Activated naive CD4-positive, alpha-beta T cell treated with Interleukin-2 at 50 U/mL for 16 hours (primary cell): ENCODE measurements at regions not wholly inside any gene's neighbourhood (a gene's known extent, or its start where the extent isn't known, plus 50 kb on each side); places are given as distances from the start of the nearest gene placed in this dataset.
"Not testable (repeated sequence)": the region's sequence is repeated elsewhere in the genome, so short reads cannot be mapped to it uniquely, and the experiment has no call there.

ENCODE experiments used
- DNase-seq: peaks from one replicate; pipeline ENCODE4 v3.0.0-alpha.2; 2020

GRCh38 chr2:173468266-173468793, 113.7 kb downstream of the CDCA7 start:
- no peak for DNase-seq

GRCh38 chr2:173472112-173472511, 117.4 kb downstream of the CDCA7 start:
- DNase-seq = no peak

GRCh38 chr2:173483137-173483536, 128.5 kb downstream of the CDCA7 start:
- no peak for DNase-seq

GRCh38 chr2:173488861-173489260, 134.2 kb downstream of the CDCA7 start:
- no peak for DNase-seq

- DNase-seq = no peak
These were observed 136.7 kb downstream of the CDCA7 start for GRCh38 chr2:173491418-173491817.

- DNase-seq = no peak
These were observed 139.2 kb downstream of the CDCA7 start for GRCh38 chr2:173493874-173494273.

- no peak for DNase-seq
These were observed 142.1 kb downstream of the CDCA7 start for GRCh38 chr2:173496746-173497145.

- no peak for DNase-seq
These were observed 146.3 kb downstream of the CDCA7 start for GRCh38 chr2:173500953-173501352.

GRCh38 chr2:173502296-173502695, 147.6 kb downstream of the CDCA7 start:
- no peak for DNase-seq

- no peak for DNase-seq
These were observed 156.7 kb downstream of the CDCA7 start for GRCh38 chr2:173511357-173511756.

GRCh38 chr2:173511942-173512341, 157.3 kb downstream of the CDCA7 start:
- no peak for DNase-seq

GRCh38 chr2:173513107-173513727, 158.5 kb downstream of the CDCA7 start:
- DNase-seq = no peak

GRCh38 chr2:173520918-173521317, 166.2 kb downstream of the CDCA7 start:
- no peak for DNase-seq

GRCh38 chr2:173521450-173522192, 166.9 kb downstream of the CDCA7 start:
- DNase-seq = no peak

GRCh38 chr2:173523497-173523896, 168.8 kb downstream of the CDCA7 start:
- DNase-seq = no peak

GRCh38 chr2:173524256-173524955, 169.7 kb downstream of the CDCA7 start:
- DNase-seq = no peak

GRCh38 chr2:173532732-173533531, 178.3 kb downstream of the CDCA7 start:
- not testable (repeated sequence) for DNase-seq

- no peak for DNase-seq
These were observed 183.0 kb downstream of the CDCA7 start for GRCh38 chr2:173537694-173538093.

- DNase-seq = no peak
These were observed 184.9 kb downstream of the CDCA7 start for GRCh38 chr2:173539615-173540014.

- no peak for DNase-seq
These were observed 190.1 kb downstream of the CDCA7 start for GRCh38 chr2:173544641-173545363.

- DNase-seq = no peak
These were observed 190.7 kb downstream of the CDCA7 start for GRCh38 chr2:173545364-173545763.

- no peak for DNase-seq
These were observed 192.8 kb downstream of the CDCA7 start for GRCh38 chr2:173547499-173547898.
